HG03460 (cell line): ENCODE measurements at regions not wholly inside any gene's neighbourhood (a gene's known extent, or its start where the extent isn't known, plus 50 kb on each side); places are given as distances from the start of the nearest gene placed in this dataset.
"Not testable (repeated sequence)": the region's sequence is repeated elsewhere in the genome, so short reads cannot be mapped to it uniquely, and the experiment has no call there.

ENCODE experiments used
- ATAC-seq: cut with Tn5 transposase; IDR thresholded peaks from one replicate; pipeline ENCODE4 v1.9.1; 2021; ENCODE audit not compliant: unreplicated experiment

GRCh38 chr9:66601472-66601871 is 299.1 kb upstream of the ZNF658 start:
- ATAC-seq, result not testable (repeated sequence)

- not testable (repeated sequence) for ATAC-seq
Observed at GRCh38 chr9:66631521-66632046, 268.9 kb upstream of the ZNF658 start.

- ATAC-seq, result not testable (repeated sequence)
Observed at GRCh38 chr9:66647675-66648074, 252.8 kb upstream of the ZNF658 start.

GRCh38 chr9:66690242-66690641 is 210.3 kb upstream of the ZNF658 start:
- peak; percentile 67 for ATAC-seq

GRCh38 chr9:66695561-66696240 is 204.8 kb upstream of the ZNF658 start:
- ATAC-seq, result peak; percentile 66

- ATAC-seq, result not testable (repeated sequence)
Observed at GRCh38 chr9:66697343-66698065, 203.0 kb upstream of the ZNF658 start.

- ATAC-seq, result not testable (repeated sequence)
Observed at GRCh38 chr9:66698066-66698455, 202.5 kb upstream of the ZNF658 start.

- not testable (repeated sequence) for ATAC-seq
Observed at GRCh38 chr9:66701411-66702377, 198.8 kb upstream of the ZNF658 start.

- not testable (repeated sequence) for ATAC-seq
Observed at GRCh38 chr9:66711553-66711952, 189.0 kb upstream of the ZNF658 start.

GRCh38 chr9:66712870-66713269 is 187.7 kb upstream of the ZNF658 start:
- ATAC-seq, result peak; percentile 61

GRCh38 chr9:66713552-66713951 is 187.0 kb upstream of the ZNF658 start:
- not testable (repeated sequence) for ATAC-seq

GRCh38 chr9:66720845-66721244 is 179.7 kb upstream of the ZNF658 start:
- not testable (repeated sequence) for ATAC-seq

- not testable (repeated sequence) for ATAC-seq
Observed at GRCh38 chr9:66727540-66727939, 173.0 kb upstream of the ZNF658 start.

- ATAC-seq, result not testable (repeated sequence)
Observed at GRCh38 chr9:66736686-66737085, 163.8 kb upstream of the ZNF658 start.

GRCh38 chr9:66738418-66738817 is 162.1 kb upstream of the ZNF658 start:
- ATAC-seq, result not testable (repeated sequence)

- ATAC-seq, result not testable (repeated sequence)
Observed at GRCh38 chr9:66740136-66740535, 160.4 kb upstream of the ZNF658 start.

- not testable (repeated sequence) for ATAC-seq
Observed at GRCh38 chr9:66745846-66746245, 154.7 kb upstream of the ZNF658 start.

GRCh38 chr9:66752324-66752923 is 148.1 kb upstream of the ZNF658 start:
- not testable (repeated sequence) for ATAC-seq

- ATAC-seq, result not testable (repeated sequence)
Observed at GRCh38 chr9:66759825-66760492, 140.6 kb upstream of the ZNF658 start.
